Activated T-helper 1 cell treated with anti-CD3 and anti-CD28 coated beads, Interleukin-12 subunit alpha, Interleukin-12 subunit beta, Interleukin-2, Interleukin-4 antibody, amounts not matched to agents 30 ng/mL and 10 ng/mL and 1 ng/mL, durations not matched to agents 14 hours and 24 hours and 36 hours (primary cell): ENCODE measurements at regions not wholly inside any gene's neighbourhood (a gene's known extent, or its start where the extent isn't known, plus 50 kb on each side); places are given as distances from the start of the nearest gene placed in this dataset.

ENCODE experiments used
- DNase-seq: peaks from one replicate; pipeline ENCODE4 v3.0.0; 2021; ENCODE audit warnings: low spot score
- H3K27ac Mint-ChIP-seq: one replicate; pipeline ENCODE4 v1.8.0; 2021; ENCODE audit warnings: mild to moderate bottlenecking, mixed read lengths
- H3K27me3 Mint-ChIP-seq: one replicate; pipeline ENCODE4 v1.8.0; 2022; ENCODE audit warnings: mild to moderate bottlenecking, moderate library complexity, mixed read lengths; ENCODE audit not compliant: insufficient read depth
- H3K36me3 Mint-ChIP-seq: one replicate; pipeline ENCODE4 v1.8.0; 2021; ENCODE audit warnings: low read depth, mixed read lengths
- H3K4me1 Mint-ChIP-seq: one replicate; pipeline ENCODE4 v1.8.0; 2021; ENCODE audit warnings: low read depth, mixed read lengths
- H3K4me3 Mint-ChIP-seq: one replicate; pipeline ENCODE4 v1.8.0; 2021; ENCODE audit warnings: mild to moderate bottlenecking, moderate library complexity, mixed read lengths
- H3K9me3 Mint-ChIP-seq: one replicate; pipeline ENCODE4 v1.8.0; 2021; ENCODE audit warnings: mixed read lengths
- intact Hi-C: fragments of 100-400 bp; cut with micrococcal nuclease; formaldehyde crosslinking; loops from one replicate; pipeline ENCODE4 v1.15.1; 2024

- H3K27ac Mint-ChIP-seq: no peak overlapping the region
- H3K9me3 Mint-ChIP-seq: no peaks in the 10 kb centered on the region
- intact Hi-C loops: no loop called here
- H3K4me3 Mint-ChIP-seq: no peak overlapping the region
- no peaks in the 10 kb centered on the region for H3K27me3 Mint-ChIP-seq
- no peaks in the 10 kb centered on the region for H3K36me3 Mint-ChIP-seq
- no peak for DNase-seq
- no peaks in the 10 kb centered on the region for H3K4me1 Mint-ChIP-seq
These were observed 86.3 kb downstream of the HS3ST1 start for GRCh38 chr4:11342401-11342800.

GRCh38 chr4:11341337-11342043 is 87.2 kb downstream of the HS3ST1 start:
- H3K4me3 Mint-ChIP-seq: no peak overlapping the region
- intact Hi-C loops: no loop called here
- no peak for DNase-seq
- no peak overlapping the region for H3K27ac Mint-ChIP-seq
- H3K9me3 Mint-ChIP-seq: no peaks in the 10 kb centered on the region
- H3K4me1 Mint-ChIP-seq: no peaks in the 10 kb centered on the region
- H3K27me3 Mint-ChIP-seq: no peaks in the 10 kb centered on the region
- no peaks in the 10 kb centered on the region for H3K36me3 Mint-ChIP-seq

- no peaks in the 10 kb centered on the region for H3K9me3 Mint-ChIP-seq
- intact Hi-C loops: no loop called here
- H3K4me1 Mint-ChIP-seq: no peaks in the 10 kb centered on the region
- H3K36me3 Mint-ChIP-seq: no peaks in the 10 kb centered on the region
- no peak for DNase-seq
- no peak overlapping the region for H3K4me3 Mint-ChIP-seq
- no peak overlapping the region for H3K27ac Mint-ChIP-seq
- no peaks in the 10 kb centered on the region for H3K27me3 Mint-ChIP-seq
These were observed 89.5 kb downstream of the HS3ST1 start for GRCh38 chr4:11338956-11339782.

- Mint-ChIP-seq H3K27ac (no peak overlapping the region), H3K4me1 (no peaks in the 10 kb centered on the region), H3K27me3 (no peaks in the 10 kb centered on the region), H3K9me3 (no peaks in the 10 kb centered on the region), H3K4me3 (no peak overlapping the region), H3K36me3 (no peaks in the 10 kb centered on the region)
- intact Hi-C loops: no loop called here
- DNase-seq: no peak
These were observed 91.4 kb downstream of the HS3ST1 start for GRCh38 chr4:11337287-11337686.

- no peak for DNase-seq
- no peak overlapping the region for H3K27ac Mint-ChIP-seq
- H3K27me3 Mint-ChIP-seq: peaks cover 3% of the 10 kb centered on the region
- no peaks in the 10 kb centered on the region for H3K36me3 Mint-ChIP-seq
- intact Hi-C loops: no loop called here
- H3K4me3 Mint-ChIP-seq: no peak overlapping the region
- H3K4me1 Mint-ChIP-seq: no peaks in the 10 kb centered on the region
- H3K9me3 Mint-ChIP-seq: no peaks in the 10 kb centered on the region
These were observed 92.3 kb downstream of the HS3ST1 start for GRCh38 chr4:11336435-11336834.

GRCh38 chr4:11334887-11335286 is 93.8 kb downstream of the HS3ST1 start:
- H3K9me3 Mint-ChIP-seq: no peaks in the 10 kb centered on the region
- intact Hi-C loops: no loop called here
- no peaks in the 10 kb centered on the region for H3K36me3 Mint-ChIP-seq
- H3K27ac Mint-ChIP-seq: no peak overlapping the region
- no peak for DNase-seq
- H3K4me3 Mint-ChIP-seq: no peak overlapping the region
- H3K27me3 Mint-ChIP-seq: peaks cover 3% of the 10 kb centered on the region
- no peaks in the 10 kb centered on the region for H3K4me1 Mint-ChIP-seq

GRCh38 chr4:11328401-11328800 is 100.3 kb downstream of the HS3ST1 start:
- intact Hi-C loops: no loop called here
- H3K36me3 Mint-ChIP-seq: no peaks in the 10 kb centered on the region
- H3K4me3 Mint-ChIP-seq: no peak overlapping the region
- DNase-seq: no peak
- peaks cover 3% of the 10 kb centered on the region for H3K27me3 Mint-ChIP-seq
- peaks cover 13% of the 10 kb centered on the region for H3K9me3 Mint-ChIP-seq
- no peaks in the 10 kb centered on the region for H3K4me1 Mint-ChIP-seq
- no peak overlapping the region for H3K27ac Mint-ChIP-seq

GRCh38 chr4:11326021-11326420 is 102.7 kb downstream of the HS3ST1 start:
- no peaks in the 10 kb centered on the region for H3K27me3 Mint-ChIP-seq
- H3K36me3 Mint-ChIP-seq: no peaks in the 10 kb centered on the region
- H3K27ac Mint-ChIP-seq: no peak overlapping the region
- H3K9me3 Mint-ChIP-seq: peaks cover 23% of the 10 kb centered on the region
- H3K4me3 Mint-ChIP-seq: no peak overlapping the region
- intact Hi-C loops: no loop called here
- no peaks in the 10 kb centered on the region for H3K4me1 Mint-ChIP-seq
- DNase-seq: no peak

GRCh38 chr4:11323771-11324170 is 104.9 kb downstream of the HS3ST1 start:
- H3K4me1 Mint-ChIP-seq: no peaks in the 10 kb centered on the region
- no peak for DNase-seq
- intact Hi-C loops: no loop called here
- H3K27ac Mint-ChIP-seq: no peak overlapping the region
- no peaks in the 10 kb centered on the region for H3K27me3 Mint-ChIP-seq
- H3K4me3 Mint-ChIP-seq: no peak overlapping the region
- H3K9me3 Mint-ChIP-seq: peaks cover 23% of the 10 kb centered on the region
- no peaks in the 10 kb centered on the region for H3K36me3 Mint-ChIP-seq

- Mint-ChIP-seq H3K4me3 (no peak overlapping the region), H3K9me3 (peaks cover 9% of the 10 kb centered on the region), H3K4me1 (no peaks in the 10 kb centered on the region), H3K36me3 (no peaks in the 10 kb centered on the region), H3K27me3 (no peaks in the 10 kb centered on the region), H3K27ac (no peak overlapping the region)
- intact Hi-C loops: no loop called here
- DNase-seq: no peak
These were observed 115.3 kb downstream of the HS3ST1 start for GRCh38 chr4:11313157-11313943.

GRCh38 chr4:11312389-11312788 is 116.3 kb downstream of the HS3ST1 start:
- intact Hi-C loops: no loop called here
- H3K36me3 Mint-ChIP-seq: no peaks in the 10 kb centered on the region
- H3K27me3 Mint-ChIP-seq: no peaks in the 10 kb centered on the region
- no peaks in the 10 kb centered on the region for H3K4me1 Mint-ChIP-seq
- H3K9me3 Mint-ChIP-seq: peaks cover 5% of the 10 kb centered on the region
- no peak for DNase-seq
- H3K27ac Mint-ChIP-seq: no peak overlapping the region
- no peak overlapping the region for H3K4me3 Mint-ChIP-seq

- Mint-ChIP-seq H3K27me3 (no peaks in the 10 kb centered on the region), H3K4me1 (no peaks in the 10 kb centered on the region), H3K4me3 (no peak overlapping the region), H3K9me3 (no peaks in the 10 kb centered on the region), H3K36me3 (no peaks in the 10 kb centered on the region), H3K27ac (no peak overlapping the region)
- DNase-seq: no peak
- intact Hi-C loops: no loop called here
These were observed 127.5 kb downstream of the HS3ST1 start for GRCh38 chr4:11301075-11301660.

GRCh38 chr4:11299836-11300235 is 128.9 kb downstream of the HS3ST1 start:
- no peaks in the 10 kb centered on the region for H3K4me1 Mint-ChIP-seq

More at GRCh38 chr4:11299836-11300235, 128.9 kb downstream of the HS3ST1 start:
- Mint-ChIP-seq H3K9me3 (no peaks in the 10 kb centered on the region), H3K36me3 (no peaks in the 10 kb centered on the region), H3K27me3 (no peaks in the 10 kb centered on the region), H3K4me3 (no peak overlapping the region), H3K27ac (no peak overlapping the region)
- intact Hi-C loops: no loop called here
- DNase-seq: no peak
